SH-SY5Y (cell line): ENCODE measurements at regions not wholly inside any gene's neighbourhood (a gene's known extent, or its start where the extent isn't known, plus 50 kb on each side); places are given as distances from the start of the nearest gene placed in this dataset.

ENCODE experiments used
- GATA2 ChIP-seq: IDR thresholded peaks from 2 replicates; pipeline ENCODE4 v1.6.1; 2011; ENCODE audit warnings: mild to moderate bottlenecking, low read depth, low read length
- GATA3 ChIP-seq: IDR thresholded peaks from 2 replicates; pipeline ENCODE4 v1.6.1; 2011; ENCODE audit warnings: low read depth, mild to moderate bottlenecking, low read length, moderate library complexity

DNA sequence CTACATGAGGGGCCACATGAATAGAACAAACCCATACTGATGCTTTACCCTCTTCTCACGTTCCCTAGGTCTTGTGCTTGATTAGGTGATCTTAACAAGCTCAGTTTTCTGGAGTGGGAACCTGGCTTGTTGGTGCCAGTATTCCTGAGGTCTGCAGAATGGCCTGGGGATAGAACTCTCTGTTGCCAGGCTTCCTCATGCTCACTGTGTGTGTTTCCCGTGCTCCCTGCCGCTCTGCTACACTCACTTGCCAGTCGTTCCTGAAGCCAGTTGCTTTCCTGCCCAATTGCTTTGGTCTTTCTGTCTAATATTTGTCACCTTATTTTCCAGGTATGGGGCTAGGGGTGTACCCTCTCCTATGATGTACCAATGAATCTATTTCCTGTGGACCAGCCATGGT is 2111.5 kb upstream of the PIK3C3 start:
- TF ChIP-seq GATA3 (no peak), GATA2 (no peak)
